ENCODE measurements at regions not wholly inside any gene's neighbourhood (a gene's known extent, or its start where the extent isn't known, plus 50 kb on each side); places are given as distances from the start of the nearest gene placed in this dataset.

GRCh38 chr16:7914748-7915147 lies 582.1 kb downstream of the RBFOX1 start:
- DNase-seq, result no peak
- H3K27ac Mint-ChIP-seq, result no peak overlapping the region
- no peaks in the 10 kb centered on the region for H3K4me1 ChIP-seq (ENCODE audit: control insufficient read depth, insufficient read depth, low read length)

DNA sequence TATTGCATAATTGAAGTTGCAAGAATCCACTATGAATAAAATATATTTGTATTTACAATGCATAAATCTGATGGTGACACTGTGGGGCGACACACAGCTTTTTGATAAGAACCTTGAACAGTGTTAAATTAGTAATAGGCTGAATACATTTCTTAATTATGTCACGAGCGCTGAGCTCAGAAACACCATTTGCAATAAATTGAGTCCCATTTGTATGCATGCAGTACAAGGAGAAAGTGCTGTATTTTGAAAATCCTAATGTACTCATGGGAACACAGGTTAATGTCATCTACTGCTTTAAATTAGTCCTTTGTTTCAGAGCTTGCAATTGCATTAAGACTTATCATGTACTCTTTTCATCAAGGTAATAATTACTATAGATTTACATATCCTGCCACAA lies 579.5 kb downstream of the RBFOX1 start:
- Mint-ChIP-seq H3K4me3 (no peak overlapping the region), H3K36me3 (ENCODE audit: low read depth) (no peaks in the 10 kb centered on the region), H3K9me3 (no peaks in the 10 kb centered on the region), H3K27ac (no peak overlapping the region), H3K4me1 (no peaks in the 10 kb centered on the region), H3K27me3 (ENCODE audit: insufficient read depth) (no peaks in the 10 kb centered on the region)
- Histone ChIP-seq H3K36me3 (ENCODE audit: control insufficient read depth, insufficient read depth, low read length) (no peaks in the 10 kb centered on the region), H3K4me1 (ENCODE audit: control insufficient read depth, insufficient read depth, low read length) (no peaks in the 10 kb centered on the region), H3K27me3 (ENCODE audit: control insufficient read depth, insufficient read depth, low read length, poor library complexity, severe bottlenecking) (no peaks in the 10 kb centered on the region), H3K9ac (ENCODE audit: extremely low read depth, low read length, poor library complexity, severe bottlenecking) (no peak overlapping the region), H3K9me3 (ENCODE audit: control insufficient read depth, low read length) (no peaks in the 10 kb centered on the region), H3K4me3 (ENCODE audit: low read length) (no peak overlapping the region), H3K27ac (ENCODE audit: low read depth, low read length) (no peak overlapping the region)
- TF ChIP-seq CTCF (conservative IDR thresholded peaks at IDR 0.05), result no peak
- DNase-seq, result no peak
- 89 to 99% methylated on average over 3 of the region's 3 CpGs for WGBS, 2 experiments (ENCODE audit: insufficient coverage in 1 of 2, insufficient read length in 1 of 2)

More at GRCh38 chr16:7914748-7915147, 582.1 kb downstream of the RBFOX1 start:
- H3K27me3 ChIP-seq (ENCODE audit: control insufficient read depth, insufficient read depth, low read length, poor library complexity, severe bottlenecking), result no peaks in the 10 kb centered on the region
- Mint-ChIP-seq H3K27me3 (ENCODE audit: insufficient read depth) (peaks cover 7% of the 10 kb centered on the region), H3K36me3 (ENCODE audit: low read depth) (no peaks in the 10 kb centered on the region), H3K4me1 (no peaks in the 10 kb centered on the region), H3K4me3 (no peak overlapping the region), H3K9me3 (no peaks in the 10 kb centered on the region)
- no peak overlapping the region for H3K4me3 ChIP-seq (ENCODE audit: low read length)
- H3K36me3 ChIP-seq (ENCODE audit: control insufficient read depth, insufficient read depth, low read length), result no peaks in the 10 kb centered on the region
- no peak for TF ChIP-seq CTCF (conservative IDR thresholded peaks at IDR 0.05)
- no peaks in the 10 kb centered on the region for H3K9me3 ChIP-seq (ENCODE audit: control insufficient read depth, low read length)
- H3K27ac ChIP-seq (ENCODE audit: low read depth, low read length), result no peak overlapping the region
- H3K9ac ChIP-seq (ENCODE audit: extremely low read depth, low read length, poor library complexity, severe bottlenecking), result no peak overlapping the region

DNA sequence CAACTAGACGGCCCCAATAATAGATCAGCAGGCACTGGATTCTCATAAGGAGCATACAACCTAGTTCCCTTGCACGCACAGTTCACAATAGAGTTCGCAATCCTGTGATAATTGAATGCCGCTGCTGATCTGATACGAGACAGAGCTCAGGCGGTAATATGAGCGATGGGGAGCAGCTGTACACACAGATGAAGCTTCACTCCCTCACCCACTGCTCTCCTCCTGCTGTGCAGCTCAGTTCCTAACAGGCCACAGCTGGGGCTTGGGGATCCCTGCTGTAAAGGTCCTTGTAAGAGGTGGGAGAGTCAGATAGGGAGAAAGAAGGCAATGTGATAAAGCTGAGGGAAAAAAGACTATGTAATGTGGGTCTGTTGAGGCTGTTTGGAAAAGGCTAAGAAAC lies 577.5 kb downstream of the RBFOX1 start:
- Mint-ChIP-seq H3K27me3 (ENCODE audit: insufficient read depth) (no peaks in the 10 kb centered on the region), H3K9me3 (no peaks in the 10 kb centered on the region), H3K4me1 (no peaks in the 10 kb centered on the region)

More for the DNA sequence above, 577.5 kb downstream of the RBFOX1 start:
- DNase-seq, result no peak
- H3K4me3 ChIP-seq (ENCODE audit: low read length), result no peak overlapping the region
- H3K4me1 ChIP-seq (ENCODE audit: control insufficient read depth, insufficient read depth, low read length), result no peaks in the 10 kb centered on the region
- no peak overlapping the region for H3K27ac Mint-ChIP-seq
- no peaks in the 10 kb centered on the region for H3K36me3 ChIP-seq (ENCODE audit: control insufficient read depth, insufficient read depth, low read length)
- H3K9ac ChIP-seq (ENCODE audit: extremely low read depth, low read length, poor library complexity, severe bottlenecking), result no peak overlapping the region
- H3K9me3 ChIP-seq (ENCODE audit: control insufficient read depth, low read length), result no peaks in the 10 kb centered on the region
- H3K4me3 Mint-ChIP-seq, result no peak overlapping the region
- WGBS, 2 experiments (ENCODE audit: insufficient coverage in 1 of 2, insufficient read length in 1 of 2), result 79 to 80% methylated on average over 1 to 7 of the region's 7 CpGs
- H3K27me3 ChIP-seq (ENCODE audit: control insufficient read depth, insufficient read depth, low read length, poor library complexity, severe bottlenecking), result no peaks in the 10 kb centered on the region
- no peak overlapping the region for H3K27ac ChIP-seq (ENCODE audit: low read depth, low read length)
- H3K36me3 Mint-ChIP-seq (ENCODE audit: low read depth), result no peaks in the 10 kb centered on the region
- no peak for TF ChIP-seq CTCF (conservative IDR thresholded peaks at IDR 0.05)

Data from endodermal cell (in vitro differentiated cells).